ENCODE measurements at regions not wholly inside any gene's neighbourhood (a gene's known extent, or its start where the extent isn't known, plus 50 kb on each side); places are given as distances from the start of the nearest gene placed in this dataset.
"Not testable (repeated sequence)": the region's sequence is repeated elsewhere in the genome, so short reads cannot be mapped to it uniquely, and the experiment has no call there.

GRCh38 chr6:122185458-122185857 is 214.0 kb upstream of the HSF2 start:
- not testable (repeated sequence) for TF ChIP-seq EP300 (IDR thresholded peaks at IDR 0.05); CTCF (IDR thresholded peaks at IDR 0.05); POLR2A (IDR thresholded peaks at IDR 0.05; ENCODE audit: low read depth); POLR2AphosphoS5 (IDR thresholded peaks at IDR 0.05)
